HG03060 (cell line): ENCODE measurements at regions not wholly inside any gene's neighbourhood (a gene's known extent, or its start where the extent isn't known, plus 50 kb on each side); places are given as distances from the start of the nearest gene placed in this dataset.
"Not testable (repeated sequence)": the region's sequence is repeated elsewhere in the genome, so short reads cannot be mapped to it uniquely, and the experiment has no call there.

Experiments used
- ATAC-seq: cut with Tn5 transposase; IDR thresholded peaks from one replicate; pipeline ENCODE4 v1.9.1; 2021; ENCODE audit warnings: low read depth, moderate number of reproducible peaks; ENCODE audit not compliant: unreplicated experiment

DNA sequence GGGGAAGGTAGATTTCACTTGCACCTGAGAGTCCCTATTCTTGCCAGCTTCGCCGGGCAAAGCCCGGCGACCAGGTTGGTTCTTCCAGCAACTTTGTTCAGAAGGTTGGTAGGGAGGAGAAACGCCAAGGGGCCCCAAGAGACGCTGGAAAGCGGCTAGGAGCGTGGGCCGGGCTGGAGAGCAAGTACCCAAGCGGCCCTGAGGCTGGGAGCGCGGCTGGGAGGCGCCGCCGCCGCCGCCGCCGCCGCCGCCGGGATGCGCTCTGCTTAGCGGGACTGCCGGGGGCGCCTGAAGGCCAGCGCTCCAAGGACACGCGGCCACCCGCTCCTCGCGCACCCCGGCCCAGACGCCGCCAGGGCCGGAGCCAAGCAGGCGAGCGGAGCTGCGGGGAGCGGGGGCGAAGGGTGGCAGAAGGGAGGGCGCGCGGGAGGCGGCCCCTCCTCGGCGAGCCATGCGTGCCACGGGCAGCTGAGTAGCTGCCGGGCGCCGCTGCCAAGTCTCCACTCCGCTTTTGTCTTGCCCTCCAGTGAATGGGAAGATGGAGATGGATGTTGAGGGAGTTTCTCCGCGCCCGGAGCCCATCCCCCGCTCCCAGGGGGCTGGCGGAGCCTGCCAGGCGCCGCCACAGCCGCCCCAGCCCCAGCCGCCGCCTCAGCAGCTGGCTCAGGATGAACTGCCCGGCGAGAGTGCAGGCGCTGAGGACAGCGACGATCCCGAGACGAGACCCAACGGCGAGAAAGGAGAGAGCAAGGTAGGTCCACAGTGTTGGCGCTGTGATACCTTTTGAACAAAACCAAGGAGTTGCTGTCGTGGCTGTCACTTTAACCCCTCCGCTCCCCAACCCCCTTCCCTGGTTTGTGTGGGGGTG lies 227.4 kb upstream of the AZI2 start:
- ATAC-seq: no peak

DNA sequence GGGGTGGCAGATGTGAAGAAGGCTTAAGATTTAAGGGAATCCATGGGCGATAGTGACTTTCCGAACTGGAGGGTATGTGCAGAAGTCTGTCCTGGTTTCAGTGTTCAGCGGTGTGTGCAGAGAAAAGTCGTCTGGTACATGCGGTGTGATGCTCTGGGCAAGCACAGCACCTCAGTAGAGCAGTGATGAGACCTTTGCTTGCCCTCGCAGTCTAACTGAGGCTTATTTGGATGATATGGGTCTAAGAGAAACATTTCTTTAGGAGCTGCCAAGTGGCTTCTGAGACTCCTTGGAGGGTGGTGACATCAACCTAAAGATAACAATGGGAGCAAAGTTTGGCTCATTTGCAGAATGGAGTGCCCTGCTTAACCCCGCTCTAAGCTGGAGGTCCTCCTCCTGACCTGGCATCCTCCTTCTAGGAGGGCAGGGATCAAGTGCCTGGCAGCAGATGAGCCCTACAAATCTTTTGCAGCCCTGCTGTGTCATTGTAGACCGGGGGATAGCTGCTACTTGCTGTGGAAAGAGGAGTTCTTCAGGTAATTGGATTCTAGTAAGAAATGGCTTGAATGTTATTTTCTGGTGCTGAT lies 228.1 kb upstream of the AZI2 start:
- no peak for ATAC-seq

DNA sequence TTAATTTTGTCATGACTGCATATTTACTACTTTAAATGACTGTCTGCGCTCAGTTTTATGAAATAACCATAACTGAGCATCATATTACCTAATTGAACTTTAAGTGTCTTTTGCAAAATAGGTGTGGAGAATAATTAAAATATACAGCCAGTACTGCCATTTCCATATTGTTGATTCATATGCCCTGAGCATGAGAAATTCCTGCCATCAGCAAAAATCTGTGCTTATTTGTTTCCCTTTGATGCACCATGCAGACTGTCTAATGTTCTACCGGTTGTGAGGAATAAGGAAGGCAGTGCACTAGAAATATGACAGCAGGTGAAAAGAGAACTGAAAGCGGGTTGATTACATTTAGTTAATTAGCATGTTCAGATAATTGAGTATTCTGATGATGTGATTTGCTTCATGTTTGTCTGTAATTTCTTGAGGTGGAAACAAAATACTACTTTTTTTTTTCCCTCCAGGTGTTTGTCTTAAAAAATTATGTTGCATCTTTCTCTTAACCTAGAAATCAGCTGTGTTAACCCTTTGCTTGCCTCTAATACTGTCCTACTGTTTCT lies 229.4 kb upstream of the AZI2 start:
- no peak for ATAC-seq

DNA sequence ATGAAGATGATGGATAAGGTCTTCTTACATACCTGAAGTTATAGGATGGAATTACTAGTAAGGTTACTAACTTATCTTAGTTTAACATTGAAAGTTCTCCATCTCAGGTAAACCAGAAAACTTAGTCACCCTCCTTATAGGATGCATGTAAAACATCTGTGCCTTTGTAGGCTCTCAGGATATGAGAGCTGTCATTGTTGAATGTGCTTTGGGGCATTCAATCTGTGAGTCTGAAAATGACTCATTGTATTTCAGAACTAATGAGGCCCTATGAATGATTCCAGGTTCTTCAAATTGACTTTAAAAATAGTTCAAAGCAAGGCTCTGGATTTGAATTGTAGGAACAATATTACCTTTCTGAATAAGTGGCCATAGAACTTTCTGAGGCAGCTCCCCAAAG lies 237.7 kb upstream of the AZI2 start:
- peak; percentile 75 for ATAC-seq

DNA sequence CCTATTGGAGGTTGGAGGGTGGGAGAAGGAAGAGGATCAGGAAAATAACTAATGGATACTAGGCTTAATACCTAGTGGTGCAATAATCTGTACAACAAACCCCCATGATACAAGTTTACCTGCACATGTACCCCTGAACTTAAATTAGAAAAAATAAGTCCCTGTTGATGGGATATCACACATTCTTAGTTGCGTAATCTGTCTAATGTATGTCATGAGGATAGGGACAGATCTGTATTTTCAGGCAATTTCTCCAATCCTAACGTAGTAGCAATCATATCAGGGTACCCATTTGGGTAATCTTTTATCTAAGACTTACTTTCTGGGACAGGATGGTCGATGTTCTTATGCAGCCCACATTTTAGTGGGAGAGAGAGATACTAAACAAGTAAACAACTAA lies 239.1 kb upstream of the AZI2 start:
- no peak for ATAC-seq

GRCh38 chr3:28590216-28590615 lies 241.6 kb upstream of the AZI2 start:
- ATAC-seq: no peak

- ATAC-seq: no peak
Observed at GRCh38 chr3:28590860-28591259, 242.2 kb upstream of the AZI2 start.

DNA sequence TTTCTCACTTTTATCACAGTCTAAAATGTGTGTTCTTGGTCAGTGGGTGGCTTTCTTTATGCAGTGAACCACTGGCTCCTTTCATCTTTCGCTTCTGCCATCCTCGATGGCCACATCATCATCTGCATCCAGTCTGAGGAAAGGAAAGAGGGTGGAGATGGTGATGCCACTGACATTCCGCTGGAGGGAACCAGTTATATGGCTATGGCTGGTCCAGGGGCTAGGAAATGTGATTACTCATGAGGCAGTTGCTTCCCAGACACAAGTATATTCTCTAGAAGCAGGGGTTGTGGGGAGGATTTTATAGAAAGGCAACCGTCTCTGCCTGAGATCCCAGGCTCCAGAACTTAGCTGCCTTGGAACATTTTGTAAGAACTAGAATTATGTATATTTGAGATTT lies 246.7 kb upstream of the AZI2 start:
- no peak for ATAC-seq

DNA sequence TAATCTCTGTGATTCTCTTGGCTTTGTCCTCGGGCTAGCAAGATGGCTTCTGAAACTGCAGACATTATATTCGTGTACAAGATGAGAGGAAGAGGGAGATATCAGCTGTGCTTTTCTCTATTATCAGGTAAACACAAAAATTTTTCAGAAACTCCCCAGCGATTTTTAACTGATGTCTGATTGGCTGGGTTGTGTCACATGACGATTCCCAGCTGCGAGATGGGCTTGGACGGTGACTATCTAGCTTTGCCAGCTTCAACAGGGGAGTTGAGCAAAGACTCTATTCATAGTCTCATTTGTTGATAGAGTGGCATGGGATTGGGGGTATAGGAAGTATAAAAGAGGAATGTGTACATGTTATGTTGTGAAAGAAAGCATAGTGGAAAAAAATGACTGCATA lies 248.8 kb upstream of the AZI2 start:
- no peak for ATAC-seq

DNA sequence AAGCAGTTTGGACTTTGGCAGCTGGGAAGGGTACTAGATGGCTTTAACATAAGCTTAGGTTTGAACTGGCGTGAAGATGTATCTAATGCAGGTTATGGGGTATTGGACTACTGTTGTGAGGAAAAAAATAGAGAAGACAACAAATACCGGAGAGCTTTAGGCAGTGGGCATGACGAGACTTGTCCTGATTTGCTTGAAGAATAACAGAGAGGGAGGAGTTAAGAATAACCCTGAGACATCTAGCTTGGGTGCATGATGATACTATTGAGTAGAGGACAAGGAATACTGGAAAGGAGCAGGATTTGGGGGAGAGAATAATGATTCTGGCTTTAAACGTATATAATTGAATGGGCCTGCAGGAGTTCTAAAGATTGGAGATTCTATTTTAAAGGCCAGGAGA lies 249.5 kb upstream of the AZI2 start:
- ATAC-seq: no peak

DNA sequence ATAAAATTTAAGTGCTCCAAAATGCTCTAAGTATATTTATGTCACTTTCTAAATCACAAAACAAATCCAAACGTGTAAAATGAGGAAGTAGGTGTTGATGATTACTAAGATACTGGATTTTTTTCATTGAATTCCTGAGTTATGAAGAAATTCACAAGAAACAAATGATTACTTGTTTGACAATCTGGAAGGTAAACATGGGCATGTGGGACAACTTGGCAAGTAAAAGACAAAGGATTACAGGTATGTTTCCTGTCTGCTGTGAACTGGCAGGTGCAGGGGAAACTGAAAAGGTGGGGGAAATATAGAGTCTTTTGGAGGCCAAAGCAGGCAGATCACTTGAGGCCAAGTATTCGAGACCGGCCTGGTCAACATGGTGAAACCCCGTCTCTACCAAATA lies 252.7 kb upstream of the AZI2 start:
- ATAC-seq: no peak

- ATAC-seq: no peak
Observed at GRCh38 chr3:28606283-28606682, 257.7 kb upstream of the AZI2 start.

DNA sequence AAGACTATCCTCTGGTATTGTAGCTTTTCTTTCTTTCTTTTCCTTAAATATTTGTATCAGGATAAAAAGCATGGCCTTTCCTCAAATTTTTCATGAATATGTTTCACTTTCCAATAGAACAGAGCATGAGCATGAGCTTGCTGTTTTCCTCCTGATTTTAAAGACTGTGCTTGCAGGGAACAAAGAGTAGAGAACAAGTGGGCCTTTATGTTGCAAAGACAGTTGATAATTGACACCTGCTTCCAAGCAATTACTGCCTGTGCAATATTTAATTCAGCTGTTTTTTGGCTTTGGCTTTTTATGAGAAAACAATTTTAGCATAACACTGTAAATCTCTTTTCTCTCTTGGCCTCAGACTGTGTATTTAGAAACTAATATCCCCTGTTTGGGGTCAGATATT lies 263.6 kb upstream of the AZI2 start:
- ATAC-seq: no peak

GRCh38 chr3:28613511-28614106 lies 265.0 kb upstream of the AZI2 start:
- no peak for ATAC-seq

DNA sequence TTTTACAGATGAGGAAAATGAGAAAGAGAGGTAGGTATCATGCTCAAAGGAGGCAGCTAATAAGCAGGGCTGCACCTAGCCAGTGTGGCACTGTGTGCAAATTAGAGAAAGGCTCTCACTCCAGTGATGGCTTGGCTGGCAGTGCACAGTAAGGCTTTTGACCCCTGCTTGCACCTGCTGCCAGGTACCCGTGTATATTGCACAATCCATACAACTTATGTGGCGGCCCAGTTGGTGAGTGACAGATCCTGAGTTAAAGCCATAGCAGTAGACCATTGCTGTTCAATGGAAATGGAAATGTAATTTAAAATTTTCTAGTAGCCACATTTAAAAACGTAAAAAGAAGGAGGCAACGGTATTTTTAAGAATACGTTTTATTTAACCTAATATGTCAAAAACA lies 266.4 kb upstream of the AZI2 start:
- ATAC-seq: no peak

GRCh38 chr3:28615971-28616370 lies 267.3 kb upstream of the AZI2 start:
- ATAC-seq: no peak

- ATAC-seq: no peak
Observed at GRCh38 chr3:28617821-28618220, 269.2 kb upstream of the AZI2 start.

- no peak for ATAC-seq
Observed at GRCh38 chr3:28623106-28623505, 274.5 kb upstream of the AZI2 start.

DNA sequence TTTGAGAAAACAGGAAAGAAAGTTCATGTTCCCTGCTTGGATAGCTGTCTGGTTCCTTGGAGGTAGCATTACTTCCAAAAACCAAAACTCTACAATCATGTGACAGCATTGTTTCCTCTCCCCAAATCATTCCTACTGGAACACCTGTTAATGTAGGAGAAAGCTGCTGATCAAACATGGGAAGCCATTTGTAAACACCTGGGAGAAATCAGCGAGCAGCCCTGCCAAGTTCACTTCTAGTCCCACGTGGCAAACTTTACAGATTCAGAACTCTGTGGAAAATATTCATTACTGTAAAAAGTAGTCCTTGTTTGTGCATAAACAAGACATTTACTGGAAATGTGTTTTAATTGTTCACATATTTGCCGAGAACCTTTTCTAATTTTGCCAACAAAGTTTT lies 275.5 kb upstream of the AZI2 start:
- ATAC-seq: no peak

- not testable (repeated sequence) for ATAC-seq
Observed at GRCh38 chr3:28627843-28628242, 279.2 kb upstream of the AZI2 start.

GRCh38 chr3:28634019-28634418 lies 285.4 kb upstream of the AZI2 start:
- no peak for ATAC-seq

GRCh38 chr3:28637742-28638141 lies 289.1 kb upstream of the AZI2 start:
- ATAC-seq: no peak
